SW 1271 (cell line): ENCODE measurements at regions not wholly inside any gene's neighbourhood (a gene's known extent, or its start where the extent isn't known, plus 50 kb on each side); places are given as distances from the start of the nearest gene placed in this dataset.
A peak's percentile ranks its signal among the peaks of the same experiment; 100 is the strongest.
"Not testable (repeated sequence)": the region's sequence is repeated elsewhere in the genome, so short reads cannot be mapped to it uniquely, and the experiment has no call there.

Source experiments
- DNase-seq, 2 experiments: peaks; one replicate each; lab custom pipeline; 2025; lab: John Stamatoyannopoulos, UW

GRCh38 chr5:52015760-52016159 lies 632.5 kb downstream of the ISL1 start:
- DNase-seq: no peak

GRCh38 chr5:52017567-52017966 lies 634.3 kb downstream of the ISL1 start:
- no peak for DNase-seq

GRCh38 chr5:52024359-52024758 lies 641.1 kb downstream of the ISL1 start:
- DNase-seq: no peak

DNA sequence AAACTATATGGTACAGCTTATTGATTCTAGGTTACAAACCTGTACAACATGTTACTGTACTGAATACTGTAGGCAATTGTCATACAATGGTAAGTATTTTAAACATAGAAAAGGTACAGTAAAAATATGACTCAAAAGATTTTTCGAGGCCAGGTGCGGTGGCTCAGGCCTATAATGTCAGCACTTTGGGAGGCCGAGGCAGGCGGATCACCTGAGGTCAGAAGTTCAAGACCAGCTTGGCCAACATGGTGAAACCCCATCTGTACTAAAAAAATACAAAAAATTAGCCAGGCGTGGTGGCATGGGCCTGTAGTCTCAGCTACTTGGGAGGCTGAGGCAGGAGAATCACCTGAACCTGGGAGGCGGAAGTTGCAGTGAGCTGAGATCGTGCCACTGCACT lies 646.6 kb downstream of the ISL1 start:
- DNase-seq: not testable (repeated sequence)

DNA sequence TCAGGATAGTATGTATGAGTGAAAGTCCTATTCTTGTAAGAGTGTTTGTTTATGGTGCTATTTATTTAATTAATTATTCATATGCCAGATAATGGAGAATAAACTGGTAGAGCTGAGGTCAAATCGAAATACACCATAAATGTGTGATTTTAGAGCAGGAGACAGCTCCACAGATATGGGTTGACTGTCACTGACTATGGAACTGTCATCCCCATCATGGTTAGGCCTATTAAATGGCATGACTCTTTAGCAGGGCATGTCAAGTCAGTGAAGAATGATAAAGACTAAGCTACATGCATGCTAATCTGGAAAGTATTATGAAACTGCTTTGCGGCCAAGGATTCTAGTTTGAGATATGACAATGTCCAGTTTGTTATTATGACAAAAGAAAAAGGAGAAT lies 658.6 kb downstream of the ISL1 start:
- DNase-seq: no peak

DNA sequence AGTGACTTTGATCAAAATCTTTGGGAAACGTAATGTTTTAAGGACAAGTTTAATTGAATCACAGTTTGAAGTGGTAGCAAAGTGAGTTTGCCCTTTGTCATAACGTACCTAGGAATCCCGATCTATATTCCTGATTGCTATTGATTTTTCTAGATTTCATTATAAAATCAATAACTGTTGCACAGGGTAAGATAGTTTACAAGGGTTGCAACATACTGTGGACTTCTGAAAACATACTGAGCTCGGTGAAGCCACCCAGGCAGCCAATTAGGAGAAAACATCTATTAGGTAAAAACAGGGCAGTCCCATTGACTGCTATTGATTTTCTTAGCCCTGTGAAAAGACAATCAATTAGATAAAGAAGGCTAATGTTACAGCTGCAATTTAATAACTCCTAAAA lies 659.9 kb downstream of the ISL1 start:
- no peak for DNase-seq

- DNase-seq: no peak
Observed at GRCh38 chr5:52043543-52043942, 660.3 kb downstream of the ISL1 start.

GRCh38 chr5:52051759-52052158 lies 668.5 kb downstream of the ISL1 start:
- DNase-seq: no peak

GRCh38 chr5:52063186-52063585 lies 679.9 kb downstream of the ISL1 start:
- DNase-seq: no peak

- no peak for DNase-seq
Observed at GRCh38 chr5:52065182-52065581, 681.9 kb downstream of the ISL1 start.

DNA sequence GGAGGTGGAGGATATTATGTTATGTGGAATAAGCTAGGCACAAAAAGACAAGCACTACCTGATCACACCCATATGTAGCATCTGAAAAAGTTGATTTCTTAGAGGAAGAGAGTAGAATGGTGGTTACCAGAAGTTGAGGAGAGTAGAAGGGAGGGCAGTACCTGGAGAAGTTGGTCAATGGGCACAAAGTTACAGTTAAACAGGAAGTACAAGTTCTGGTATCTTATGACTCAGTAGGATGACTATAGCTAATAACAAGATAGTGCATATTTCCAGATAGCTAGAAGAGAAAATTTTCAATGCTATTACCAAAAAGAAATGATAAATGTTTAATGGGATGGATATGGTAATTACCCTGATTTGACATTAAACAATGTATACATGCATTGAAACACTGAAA lies 686.7 kb downstream of the ISL1 start:
- DNase-seq: no peak

- DNase-seq: no peak
Observed at GRCh38 chr5:52073993-52074689, 690.9 kb downstream of the ISL1 start.

DNA sequence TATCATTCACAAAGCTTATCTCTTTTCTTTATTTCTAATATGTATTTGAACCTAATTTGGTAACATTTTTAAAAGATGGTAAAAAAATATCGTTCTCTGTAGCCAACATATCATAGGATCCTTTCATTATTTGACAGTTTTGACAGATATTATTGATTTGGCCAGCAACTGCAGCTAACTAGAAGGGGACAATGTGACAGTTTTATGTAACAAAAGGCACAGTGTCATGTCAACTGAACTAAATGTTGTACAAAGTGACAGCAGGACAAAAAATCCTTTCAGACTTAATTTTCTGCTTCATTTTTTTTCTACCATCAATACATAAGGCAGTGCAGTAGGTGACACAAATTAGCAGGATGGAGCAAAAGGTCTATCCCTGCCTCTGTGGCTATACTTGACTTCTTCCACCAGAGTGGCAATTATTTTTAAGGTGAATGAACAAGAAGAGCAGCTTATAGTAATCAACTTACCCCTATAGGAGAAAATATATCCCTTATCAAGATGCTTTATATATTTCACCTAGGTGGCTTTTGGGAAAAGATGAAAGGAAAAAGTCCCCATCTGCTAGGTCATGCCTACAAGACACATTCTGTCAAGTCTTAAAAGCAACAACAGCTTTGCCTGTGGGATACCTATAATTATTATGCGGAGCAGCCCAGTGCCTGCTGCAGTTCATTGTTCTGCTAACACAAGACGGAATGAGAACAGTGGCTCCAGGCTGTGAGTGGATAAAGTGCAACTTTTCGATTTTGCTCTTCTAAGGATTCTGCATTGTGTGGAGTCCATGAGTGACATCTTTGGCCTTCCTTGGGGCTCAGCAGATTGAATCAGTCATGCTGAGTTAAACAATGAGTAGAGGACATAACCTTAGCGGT lies 694.9 kb downstream of the ISL1 start:
- DNase-seq: no peak

DNA sequence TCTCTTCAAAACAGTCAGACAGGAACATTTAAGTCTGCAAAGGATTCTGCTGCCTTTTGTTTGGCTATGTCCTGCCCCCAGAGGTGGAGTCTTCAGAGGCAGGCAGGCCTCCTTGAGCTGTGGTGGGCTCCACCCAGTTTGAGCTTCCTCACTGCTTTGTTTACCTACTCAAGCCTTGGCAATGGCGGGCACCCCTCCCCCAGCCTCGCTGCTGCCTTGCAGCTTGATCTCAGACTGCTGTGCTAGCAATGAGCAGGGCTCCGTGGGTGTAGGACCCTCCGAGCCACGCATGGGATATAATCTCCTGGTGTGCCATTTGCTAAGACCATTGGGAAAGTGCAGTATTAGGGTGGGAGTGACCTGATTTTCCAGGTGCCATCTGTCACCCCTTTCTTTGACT lies 685.4 kb upstream of the ITGA1 start:
- not testable (repeated sequence) for DNase-seq

DNA sequence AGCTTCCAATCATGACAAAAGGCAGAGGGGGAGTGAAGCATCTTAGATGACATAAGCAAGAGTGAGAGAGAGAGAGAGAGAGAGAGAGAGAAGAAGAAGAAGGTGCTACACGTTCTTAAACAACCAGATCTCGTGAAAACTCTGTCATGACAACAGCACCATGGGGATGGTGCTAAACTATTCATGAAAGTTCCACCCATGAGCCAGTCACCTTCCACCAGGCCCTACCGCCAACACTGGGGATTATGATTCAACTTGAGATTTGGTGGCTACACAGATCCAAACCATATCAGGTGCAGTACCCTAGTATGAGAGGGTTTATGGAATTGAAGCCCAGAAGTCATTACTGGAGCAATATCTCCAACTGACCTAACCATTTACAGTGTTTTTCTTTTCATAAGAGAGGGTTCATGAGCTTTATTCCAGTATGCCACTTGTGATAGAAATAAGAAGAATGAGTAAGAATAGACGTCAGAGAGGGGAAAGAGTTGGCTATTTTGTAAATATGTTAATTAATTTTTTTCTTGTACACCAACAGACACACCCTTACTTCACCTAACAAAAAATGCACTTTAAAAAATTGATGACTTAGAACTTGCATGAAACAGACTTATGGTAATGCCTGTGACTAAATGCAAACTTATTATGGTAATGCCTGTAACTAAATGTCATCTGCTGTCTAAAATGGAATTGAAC lies 680.4 kb upstream of the ITGA1 start:
- no peak for DNase-seq

DNA sequence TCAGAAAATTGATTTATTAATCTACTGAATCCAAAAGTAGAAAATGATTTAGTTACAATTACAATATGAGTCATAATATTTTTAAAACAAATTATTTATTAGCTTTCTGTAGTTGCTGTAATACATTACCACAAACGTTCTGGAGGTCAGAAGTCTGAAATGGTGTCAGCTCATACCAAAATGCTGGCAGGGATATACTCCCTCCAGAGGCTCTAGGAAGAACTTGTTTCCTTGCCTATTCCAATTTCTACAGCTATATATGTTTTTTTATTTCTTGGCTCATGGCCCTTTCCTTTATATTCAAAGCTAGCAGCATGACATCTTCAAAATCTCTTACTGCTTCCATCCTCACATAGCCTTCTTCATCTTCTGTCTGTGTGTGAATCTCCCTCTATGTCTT lies 667.9 kb upstream of the ITGA1 start:
- peak in 1 of 2 experiments; percentile 16 for DNase-seq

DNA sequence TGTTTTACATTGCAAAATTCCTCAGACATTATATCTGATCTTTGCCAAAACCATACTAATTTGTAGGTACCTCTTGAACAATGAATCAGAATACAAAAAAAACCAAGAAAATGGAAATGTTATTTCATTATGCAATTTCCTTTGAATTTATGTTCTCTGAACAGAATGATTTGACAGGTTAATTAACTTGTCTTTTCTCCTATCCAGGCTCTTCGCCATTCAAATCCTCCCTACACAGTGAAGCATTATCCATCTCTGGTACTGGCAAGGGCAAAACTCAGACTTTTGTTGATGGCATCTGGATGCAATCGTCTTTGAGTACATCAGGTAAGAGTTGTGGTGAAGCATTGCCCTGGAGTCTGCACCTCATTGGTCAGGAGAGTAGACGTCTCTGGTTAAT lies 655.7 kb upstream of the ITGA1 start:
- no peak for DNase-seq

DNA sequence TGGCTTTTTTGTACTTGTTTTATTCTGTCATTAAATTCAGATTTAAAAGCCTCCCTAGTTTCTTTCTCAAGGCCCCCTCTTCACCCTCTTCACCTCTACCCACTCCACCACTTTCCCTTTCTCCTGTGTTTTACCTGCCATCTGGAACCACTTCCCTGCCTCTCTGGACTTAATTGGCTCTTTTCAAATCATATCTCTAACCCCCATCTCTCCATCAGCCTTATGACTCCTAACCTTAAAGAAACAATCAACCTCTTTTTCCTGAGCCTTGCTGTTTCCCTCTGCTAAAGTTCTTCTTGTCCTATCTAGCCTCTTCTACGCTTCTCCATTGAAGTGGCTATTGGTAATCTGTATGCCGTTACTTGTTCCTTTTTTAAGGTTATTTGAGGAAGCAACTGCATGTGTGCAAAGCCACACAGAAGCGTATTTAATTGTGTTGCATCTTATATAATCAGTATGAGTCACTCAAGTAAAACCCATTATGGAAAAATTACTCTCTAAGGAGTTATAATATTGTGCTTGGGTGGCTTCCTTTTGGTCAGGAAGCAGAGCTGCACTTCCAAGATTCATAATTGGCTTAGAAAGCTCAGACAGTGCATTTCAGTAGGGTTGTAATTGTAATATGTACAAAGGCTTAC lies 653.6 kb upstream of the ITGA1 start:
- DNase-seq: no peak

- no peak for DNase-seq
Observed at GRCh38 chr5:52139888-52140615, 647.7 kb upstream of the ITGA1 start.

- DNase-seq: no peak
Observed at GRCh38 chr5:52148679-52149078, 639.0 kb upstream of the ITGA1 start.

- DNase-seq: no peak
Observed at GRCh38 chr5:52150501-52150900, 637.2 kb upstream of the ITGA1 start.

GRCh38 chr5:52156809-52157208 lies 630.9 kb upstream of the ITGA1 start:
- DNase-seq: not testable (repeated sequence)
